ENCODE measurements at regions not wholly inside any gene's neighbourhood (a gene's known extent, or its start where the extent isn't known, plus 50 kb on each side); places are given as distances from the start of the nearest gene placed in this dataset.

DNA sequence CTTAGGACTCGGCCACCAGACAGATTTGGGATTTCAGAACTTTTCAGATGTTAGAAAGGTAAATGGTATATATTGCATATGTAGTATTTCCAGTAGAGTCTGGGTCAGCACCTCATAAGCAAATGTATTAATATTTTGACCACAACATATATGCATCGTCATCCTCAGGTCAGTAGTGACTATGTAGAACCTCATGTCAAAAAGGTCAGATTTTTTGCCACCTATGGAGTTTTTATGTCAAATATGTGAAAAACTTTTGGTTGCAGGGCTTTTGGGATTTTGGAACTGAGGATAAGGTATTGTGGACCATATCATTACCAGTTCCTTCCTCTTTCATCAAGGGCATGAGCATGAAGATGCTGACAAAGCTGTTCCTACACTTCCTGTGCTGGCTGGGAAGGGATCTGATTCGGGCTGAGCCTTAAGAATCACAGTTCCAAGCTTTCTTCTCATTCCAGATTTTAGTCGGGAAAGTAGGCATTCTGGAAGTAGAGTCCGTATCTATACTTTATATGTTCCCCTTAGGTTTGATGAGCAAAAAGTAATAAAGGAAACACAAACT is 183.0 kb upstream of the PGRMC2 start:
- TF ChIP-seq, protein P1, sequence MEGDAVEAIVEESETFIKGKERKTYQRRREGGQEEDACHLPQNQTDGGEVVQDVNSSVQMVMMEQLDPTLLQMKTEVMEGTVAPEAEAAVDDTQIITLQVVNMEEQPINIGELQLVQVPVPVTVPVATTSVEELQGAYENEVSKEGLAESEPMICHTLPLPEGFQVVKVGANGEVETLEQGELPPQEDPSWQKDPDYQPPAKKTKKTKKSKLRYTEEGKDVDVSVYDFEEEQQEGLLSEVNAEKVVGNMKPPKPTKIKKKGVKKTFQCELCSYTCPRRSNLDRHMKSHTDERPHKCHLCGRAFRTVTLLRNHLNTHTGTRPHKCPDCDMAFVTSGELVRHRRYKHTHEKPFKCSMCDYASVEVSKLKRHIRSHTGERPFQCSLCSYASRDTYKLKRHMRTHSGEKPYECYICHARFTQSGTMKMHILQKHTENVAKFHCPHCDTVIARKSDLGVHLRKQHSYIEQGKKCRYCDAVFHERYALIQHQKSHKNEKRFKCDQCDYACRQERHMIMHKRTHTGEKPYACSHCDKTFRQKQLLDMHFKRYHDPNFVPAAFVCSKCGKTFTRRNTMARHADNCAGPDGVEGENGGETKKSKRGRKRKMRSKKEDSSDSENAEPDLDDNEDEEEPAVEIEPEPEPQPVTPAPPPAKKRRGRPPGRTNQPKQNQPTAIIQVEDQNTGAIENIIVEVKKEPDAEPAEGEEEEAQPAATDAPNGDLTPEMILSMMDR (IDR thresholded peaks at IDR 0.05): no peak
- no peak for TF ChIP-seq POLR2A (IDR thresholded peaks at IDR 0.05)

Data from esophagus squamous epithelium (tissue), 4 donors.